ENCODE measurements at regions not wholly inside any gene's neighbourhood (a gene's known extent, or its start where the extent isn't known, plus 50 kb on each side); places are given as distances from the start of the nearest gene placed in this dataset.
"Not testable (repeated sequence)": the region's sequence is repeated elsewhere in the genome, so short reads cannot be mapped to it uniquely, and the experiment has no call there.

- peaks cover 16% of the 10 kb centered on the region for H3K4me1 Mint-ChIP-seq
- no peak for DNase-seq
- ATAC-seq: no peak
- H3K27ac Mint-ChIP-seq: no peak overlapping the region
- no peaks in the 10 kb centered on the region for H3K27me3 Mint-ChIP-seq
- no peak overlapping the region for H3K4me3 Mint-ChIP-seq
- peaks cover 32% of the 10 kb centered on the region for H3K36me3 Mint-ChIP-seq (ENCODE audit: low read depth)
- peaks cover 27% of the 10 kb centered on the region for H3K9me3 Mint-ChIP-seq
These were observed 141.3 kb upstream of the ARG1 start for GRCh38 chr6:131431718-131432117.

DNA sequence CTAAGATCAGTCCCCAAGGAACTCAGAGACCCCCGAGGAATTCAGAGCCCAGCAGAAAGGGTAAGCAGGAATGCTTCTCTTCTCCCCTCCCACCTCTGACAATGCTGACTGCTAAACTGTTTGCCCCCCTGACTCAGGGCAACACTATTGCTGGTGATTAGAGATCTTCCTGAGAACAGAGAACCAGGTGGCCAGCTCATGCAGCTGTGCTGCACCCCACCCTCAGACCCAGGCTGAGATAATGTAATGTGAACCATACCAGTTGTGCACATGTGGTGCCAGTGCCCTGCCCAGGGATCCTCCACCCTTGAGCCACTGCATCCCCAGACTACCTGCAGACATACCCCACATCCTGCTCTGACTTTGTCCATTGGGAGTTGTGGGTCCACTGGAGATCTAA lies 139.1 kb upstream of the ARG1 start:
- peaks cover 42% of the 10 kb centered on the region for H3K9me3 Mint-ChIP-seq
- H3K36me3 Mint-ChIP-seq (ENCODE audit: low read depth): peaks cover 46% of the 10 kb centered on the region
- no peak overlapping the region for H3K27ac Mint-ChIP-seq
- DNase-seq (no peak), ATAC-seq (no peak)
- no peaks in the 10 kb centered on the region for H3K27me3 Mint-ChIP-seq
- H3K4me3 Mint-ChIP-seq: no peak overlapping the region
- peaks cover 27% of the 10 kb centered on the region for H3K4me1 Mint-ChIP-seq

GRCh38 chr6:131436358-131436757 lies 136.7 kb upstream of the ARG1 start:
- Mint-ChIP-seq H3K36me3 (ENCODE audit: low read depth) (peaks cover 48% of the 10 kb centered on the region), H3K4me3 (no peak overlapping the region), H3K27ac (no peak overlapping the region), H3K27me3 (no peaks in the 10 kb centered on the region), H3K9me3 (peaks cover 46% of the 10 kb centered on the region), H3K4me1 (peaks cover 44% of the 10 kb centered on the region)
- DNase-seq (no peak), ATAC-seq (no peak)

DNA sequence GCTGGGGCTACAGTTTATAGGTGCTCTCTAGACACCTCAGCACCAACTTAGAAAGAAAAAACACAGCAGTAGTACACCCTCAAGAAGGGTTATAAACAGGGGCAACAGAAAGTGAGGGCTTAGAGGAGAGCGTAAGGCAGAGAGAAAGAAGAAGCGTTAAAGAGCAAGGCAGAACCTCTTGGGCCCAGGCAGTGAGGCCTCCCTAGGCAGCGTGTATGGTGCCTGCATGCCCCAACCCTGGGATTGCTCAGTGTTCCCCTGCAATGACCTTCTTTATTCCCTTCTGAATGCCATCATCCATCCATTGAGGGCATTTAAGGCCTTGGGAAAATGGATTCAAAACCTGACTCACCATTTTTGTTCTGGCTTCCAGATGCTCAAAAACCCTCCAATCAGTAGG lies 130.0 kb upstream of the ARG1 start:
- no peaks in the 10 kb centered on the region for H3K27me3 Mint-ChIP-seq
- peak overlapping the region; percentile 90 for H3K27ac Mint-ChIP-seq
- H3K9me3 Mint-ChIP-seq: peaks cover 12% of the 10 kb centered on the region
- H3K4me3 Mint-ChIP-seq: peak overlapping the region; percentile 80
- DNase-seq: no peak
- peaks cover 21% of the 10 kb centered on the region for H3K36me3 Mint-ChIP-seq (ENCODE audit: low read depth)
- no peak for ATAC-seq
- H3K4me1 Mint-ChIP-seq: peaks cover 53% of the 10 kb centered on the region

- peak overlapping the region; percentile 80 for H3K4me3 Mint-ChIP-seq
These were observed 129.5 kb upstream of the ARG1 start for GRCh38 chr6:131443514-131443913.

DNA sequence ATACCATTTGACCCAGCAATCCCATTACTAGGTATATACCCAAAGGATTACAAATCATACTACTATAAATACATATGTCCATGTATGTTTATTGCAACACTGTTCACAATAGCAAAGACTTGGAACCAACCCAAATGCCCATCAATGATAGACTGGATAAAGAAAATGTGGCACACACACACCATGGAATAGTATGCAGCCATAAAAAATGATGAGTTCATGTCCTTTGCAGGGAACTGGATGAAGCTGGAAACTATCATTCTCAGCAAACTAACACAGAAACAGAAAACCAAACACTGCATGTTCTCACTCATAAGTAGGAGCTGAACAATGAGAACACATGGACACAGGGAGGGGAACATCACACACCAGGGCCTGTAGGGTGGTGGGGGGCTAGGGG lies 127.7 kb upstream of the ARG1 start:
- H3K27ac Mint-ChIP-seq; H3K4me3 Mint-ChIP-seq; DNase-seq; ATAC-seq; H3K9me3 Mint-ChIP-seq; H3K27me3 Mint-ChIP-seq; H3K36me3 Mint-ChIP-seq (ENCODE audit: low read depth): not testable (repeated sequence)
- H3K4me1 Mint-ChIP-seq: peaks cover 42% of the 10 kb centered on the region

More at GRCh38 chr6:131443514-131443913, 129.5 kb upstream of the ARG1 start:
- H3K4me1 Mint-ChIP-seq: peaks cover 50% of the 10 kb centered on the region
- peaks cover 9% of the 10 kb centered on the region for H3K9me3 Mint-ChIP-seq
- peaks cover 16% of the 10 kb centered on the region for H3K36me3 Mint-ChIP-seq (ENCODE audit: low read depth)
- peak; percentile 40 for DNase-seq
- peak overlapping the region; percentile 90 for H3K27ac Mint-ChIP-seq
- H3K27me3 Mint-ChIP-seq: no peaks in the 10 kb centered on the region
- ATAC-seq: peak; percentile 90

- H3K27me3 Mint-ChIP-seq: no peaks in the 10 kb centered on the region
- ATAC-seq (no peak), DNase-seq (no peak)
- peak overlapping the region; percentile 77 for H3K27ac Mint-ChIP-seq
- H3K4me1 Mint-ChIP-seq: peaks cover 35% of the 10 kb centered on the region
- no peak overlapping the region for H3K4me3 Mint-ChIP-seq
- peaks cover 5% of the 10 kb centered on the region for H3K9me3 Mint-ChIP-seq
- no peaks in the 10 kb centered on the region for H3K36me3 Mint-ChIP-seq (ENCODE audit: low read depth)
These were observed 122.2 kb upstream of the ARG1 start for GRCh38 chr6:131450861-131451260.

DNA sequence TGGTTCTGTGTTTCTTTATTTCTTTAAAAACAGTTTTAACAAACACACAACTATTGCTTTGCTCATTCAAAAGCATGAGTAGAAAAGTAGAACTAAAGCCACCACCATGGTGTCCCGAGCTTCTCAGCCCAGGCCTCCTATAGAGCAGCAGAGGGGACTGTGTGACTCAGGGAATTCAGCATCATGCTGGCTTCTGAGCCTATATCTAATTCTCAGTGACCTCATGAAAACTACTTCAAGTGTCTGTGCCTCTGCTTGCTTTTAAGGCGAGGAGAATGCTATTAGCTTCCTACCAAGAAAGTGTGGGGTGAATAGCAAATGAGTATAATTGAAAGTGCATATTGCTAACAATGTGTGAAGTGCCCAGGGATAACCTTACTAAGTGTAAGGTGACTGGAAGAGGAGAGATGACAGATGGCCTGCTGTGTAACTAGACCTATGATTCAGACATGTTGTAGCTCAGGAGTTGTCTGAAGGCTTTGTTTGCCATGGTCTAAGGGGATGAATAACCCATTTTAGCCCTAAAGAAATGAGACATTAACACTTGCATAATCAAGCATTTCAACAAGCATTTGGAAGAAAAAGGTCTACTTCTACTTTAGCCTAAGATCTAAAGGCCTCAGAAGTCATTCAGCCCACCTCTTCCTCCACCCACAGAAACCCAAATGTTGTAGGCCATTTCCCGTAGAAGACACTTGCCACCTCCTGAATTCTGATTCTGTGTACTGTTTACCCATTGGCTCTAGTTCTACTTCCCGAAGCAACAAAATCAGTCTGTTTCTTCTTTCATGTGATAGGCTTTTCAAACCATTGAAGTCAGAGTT lies 121.5 kb upstream of the ARG1 start:
- Mint-ChIP-seq H3K4me3 (peak overlapping the region; percentile 0), H3K4me1 (peaks cover 35% of the 10 kb centered on the region), H3K27me3 (no peaks in the 10 kb centered on the region), H3K27ac (peak overlapping the region; percentile 77), H3K36me3 (ENCODE audit: low read depth) (no peaks in the 10 kb centered on the region), H3K9me3 (peaks cover 5% of the 10 kb centered on the region)
- ATAC-seq (peak; percentile 93), DNase-seq (no peak)

- Mint-ChIP-seq H3K27ac (no peak overlapping the region), H3K27me3 (no peaks in the 10 kb centered on the region), H3K4me1 (peaks cover 28% of the 10 kb centered on the region), H3K4me3 (no peak overlapping the region), H3K36me3 (ENCODE audit: low read depth) (no peaks in the 10 kb centered on the region), H3K9me3 (peaks cover 5% of the 10 kb centered on the region)
- ATAC-seq (no peak), DNase-seq (no peak)
These were observed 119.2 kb upstream of the ARG1 start for GRCh38 chr6:131453803-131454202.

DNA sequence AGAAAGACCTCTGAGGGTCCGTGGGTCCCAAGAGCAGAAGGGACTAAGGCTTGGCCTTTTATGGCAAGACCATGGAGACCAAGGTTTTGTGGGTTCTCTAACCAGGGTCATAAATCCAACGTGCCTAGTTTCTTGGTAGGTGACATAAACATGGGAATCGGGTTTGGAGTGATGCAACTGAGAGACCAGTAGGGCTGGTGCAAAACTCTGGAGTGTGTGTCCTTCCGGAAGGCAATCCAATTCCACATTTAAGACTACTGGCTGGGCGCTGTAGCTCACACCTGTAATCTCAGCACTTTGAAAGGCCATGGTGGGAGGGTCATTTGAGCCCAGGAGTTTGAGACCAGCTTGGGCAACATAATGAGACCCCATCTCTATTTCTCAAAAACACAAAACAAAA lies 116.5 kb upstream of the ARG1 start:
- Mint-ChIP-seq H3K9me3 (peaks cover 5% of the 10 kb centered on the region), H3K4me3 (no peak overlapping the region), H3K4me1 (peaks cover 13% of the 10 kb centered on the region), H3K36me3 (ENCODE audit: low read depth) (no peaks in the 10 kb centered on the region), H3K27me3 (no peaks in the 10 kb centered on the region), H3K27ac (no peak overlapping the region)
- no peak for DNase-seq
- ATAC-seq: no peak

DNA sequence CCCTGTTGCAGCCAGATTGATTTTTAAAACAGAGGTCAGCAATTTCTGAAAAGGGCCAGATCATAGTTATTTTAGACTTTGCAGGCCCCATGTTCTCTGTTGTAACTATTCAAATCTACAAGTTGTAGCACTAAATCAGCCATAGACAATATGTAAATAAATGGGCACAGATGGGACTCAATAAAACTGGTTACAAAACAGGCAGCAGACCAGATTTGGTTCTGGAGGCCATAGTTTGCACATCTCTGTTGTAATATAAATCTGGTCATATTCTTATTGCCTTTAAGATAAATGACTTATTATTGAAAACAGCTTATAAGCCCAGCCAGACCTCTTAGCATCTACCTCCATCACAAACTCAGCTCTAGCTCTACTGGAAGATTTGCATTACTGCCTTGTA lies 114.0 kb upstream of the ARG1 start:
- H3K36me3 Mint-ChIP-seq (ENCODE audit: low read depth): no peaks in the 10 kb centered on the region
- H3K27ac Mint-ChIP-seq: no peak overlapping the region
- peaks cover 5% of the 10 kb centered on the region for H3K4me1 Mint-ChIP-seq
- H3K27me3 Mint-ChIP-seq: no peaks in the 10 kb centered on the region
- DNase-seq (no peak), ATAC-seq (no peak)
- no peak overlapping the region for H3K4me3 Mint-ChIP-seq
- no peaks in the 10 kb centered on the region for H3K9me3 Mint-ChIP-seq

DNA sequence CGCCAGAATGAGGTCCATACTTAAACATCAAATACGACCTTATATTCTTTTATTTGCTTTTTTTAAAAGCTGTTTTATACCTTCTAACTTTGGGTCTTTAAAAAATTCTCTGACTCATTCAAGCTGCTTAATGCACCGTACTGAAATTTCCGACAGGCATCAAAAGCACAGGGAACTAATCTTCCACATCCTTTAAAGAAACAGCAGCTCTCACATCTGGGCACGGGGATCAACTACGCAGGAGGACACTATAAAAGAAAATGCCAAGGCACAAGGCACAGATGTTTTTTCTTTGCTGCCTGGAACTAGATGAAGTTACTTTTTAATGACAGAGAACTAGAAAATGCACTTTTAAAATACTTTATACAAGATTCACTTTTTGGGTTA lies 112.4 kb upstream of the ARG1 start:
- no peaks in the 10 kb centered on the region for H3K36me3 Mint-ChIP-seq (ENCODE audit: low read depth)
- no peak overlapping the region for H3K27ac Mint-ChIP-seq
- H3K4me3 Mint-ChIP-seq: no peak overlapping the region
- H3K4me1 Mint-ChIP-seq: peaks cover 5% of the 10 kb centered on the region
- ATAC-seq (no peak), DNase-seq (no peak)
- H3K27me3 Mint-ChIP-seq: no peaks in the 10 kb centered on the region
- no peaks in the 10 kb centered on the region for H3K9me3 Mint-ChIP-seq

DNA sequence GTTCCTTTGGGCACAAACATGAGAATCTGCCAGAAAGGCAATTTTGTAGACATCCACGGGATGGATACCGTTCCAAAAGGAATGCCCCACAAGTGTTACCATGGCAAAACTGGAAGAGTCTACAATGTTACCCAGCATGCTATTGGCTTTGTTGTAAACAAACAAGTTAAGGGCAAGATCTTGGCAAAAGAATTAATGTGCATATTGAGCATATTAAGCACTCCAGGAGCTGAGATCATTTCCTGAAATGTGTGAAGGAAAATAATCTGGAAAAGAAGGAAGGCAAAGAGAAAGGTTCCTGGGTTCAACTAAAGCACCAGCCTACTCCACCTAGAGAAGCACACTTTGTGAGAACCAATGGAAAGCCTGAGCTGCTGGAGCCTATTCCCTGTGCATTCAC lies 103.9 kb upstream of the ARG1 start:
- no peaks in the 10 kb centered on the region for H3K27me3 Mint-ChIP-seq
- H3K9me3 Mint-ChIP-seq: peaks cover 4% of the 10 kb centered on the region
- no peak overlapping the region for H3K27ac Mint-ChIP-seq
- no peaks in the 10 kb centered on the region for H3K36me3 Mint-ChIP-seq (ENCODE audit: low read depth)
- DNase-seq (no peak), ATAC-seq (no peak)
- peaks cover 6% of the 10 kb centered on the region for H3K4me1 Mint-ChIP-seq
- no peak overlapping the region for H3K4me3 Mint-ChIP-seq

DNA sequence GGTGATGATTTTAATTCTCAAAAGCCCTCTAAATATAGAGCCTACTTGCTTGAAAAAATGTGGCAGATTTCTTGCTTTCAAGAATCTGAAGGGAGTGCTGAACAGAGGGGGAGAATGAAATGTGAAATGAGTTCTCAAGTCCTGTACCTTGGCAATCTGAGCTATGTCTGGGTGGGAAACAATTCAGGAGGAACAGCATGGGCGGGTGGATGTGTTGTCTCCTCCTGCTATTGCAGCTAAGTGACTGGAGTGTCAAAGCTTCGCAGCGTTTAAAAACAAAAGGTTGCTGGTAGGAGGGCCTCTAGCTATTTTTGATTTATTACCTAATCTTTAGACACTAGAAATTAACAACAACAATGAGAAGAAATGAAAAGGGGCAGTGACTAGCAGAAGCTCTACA lies 102.5 kb upstream of the ARG1 start:
- H3K27ac Mint-ChIP-seq: no peak overlapping the region
- H3K27me3 Mint-ChIP-seq: no peaks in the 10 kb centered on the region
- H3K4me3 Mint-ChIP-seq: no peak overlapping the region
- ATAC-seq (no peak), DNase-seq (no peak)
- H3K9me3 Mint-ChIP-seq: peaks cover 8% of the 10 kb centered on the region
- peaks cover 6% of the 10 kb centered on the region for H3K4me1 Mint-ChIP-seq
- no peaks in the 10 kb centered on the region for H3K36me3 Mint-ChIP-seq (ENCODE audit: low read depth)

GRCh38 chr6:131471331-131471730 lies 101.7 kb upstream of the ARG1 start:
- Mint-ChIP-seq H3K36me3 (ENCODE audit: low read depth) (no peaks in the 10 kb centered on the region), H3K27ac (no peak overlapping the region), H3K27me3 (no peaks in the 10 kb centered on the region), H3K4me3 (no peak overlapping the region), H3K9me3 (peaks cover 10% of the 10 kb centered on the region), H3K4me1 (peaks cover 6% of the 10 kb centered on the region)
- no peak for ATAC-seq
- no peak for DNase-seq

DNA sequence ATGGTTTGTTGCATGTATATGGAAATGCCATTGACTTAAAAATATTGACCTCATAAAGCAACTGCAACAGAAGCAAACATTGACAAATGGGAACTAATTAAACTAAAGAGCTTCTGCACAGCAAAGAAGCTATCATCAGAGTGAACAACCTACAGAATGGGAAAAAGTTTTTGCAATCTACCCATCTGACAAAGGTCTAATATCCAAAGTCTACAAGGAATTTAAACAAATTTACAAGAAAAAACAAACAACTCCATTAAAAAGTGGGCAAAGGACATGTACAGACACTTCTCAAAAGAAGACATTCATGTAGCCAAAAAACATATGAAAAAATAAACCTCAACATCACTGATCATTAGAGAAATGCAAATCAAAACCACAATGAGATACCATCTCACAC lies 99.7 kb upstream of the ARG1 start:
- H3K4me1 Mint-ChIP-seq; H3K27ac Mint-ChIP-seq; H3K27me3 Mint-ChIP-seq; H3K36me3 Mint-ChIP-seq (ENCODE audit: low read depth); H3K4me3 Mint-ChIP-seq; DNase-seq; ATAC-seq: not testable (repeated sequence)
- H3K9me3 Mint-ChIP-seq: peaks cover 15% of the 10 kb centered on the region
